ENCODE measurements at regions not wholly inside any gene's neighbourhood (a gene's known extent, or its start where the extent isn't known, plus 50 kb on each side); places are given as distances from the start of the nearest gene placed in this dataset.

DNA sequence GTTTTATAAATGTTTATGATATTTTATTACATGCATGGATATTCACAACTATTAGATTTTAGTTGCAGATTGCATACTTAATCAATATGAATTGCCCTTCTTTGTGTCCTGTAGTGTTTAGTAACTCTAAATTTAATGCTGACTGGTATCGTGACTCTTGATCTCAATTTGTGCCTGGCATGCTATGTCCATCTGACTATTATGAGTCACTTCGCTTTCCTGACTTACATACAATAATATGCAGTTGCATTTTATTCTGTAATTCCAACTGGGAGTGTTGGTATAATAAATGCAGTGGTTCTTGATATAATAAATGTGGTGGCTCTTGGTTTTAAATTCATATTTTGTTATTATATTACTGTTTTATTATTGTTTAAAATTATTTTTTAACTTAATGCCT lies 277.5 kb downstream of the LIG4 start:
- H3K9ac ChIP-seq = no peak overlapping the region
- POLR2A ChIA-PET = no interaction called here
- no peak for TF ChIP-seq ZBTB33 (IDR thresholded peaks at IDR 0.05; ENCODE audit: borderline replicate concordance, low read depth)
- no peak for TF ChIP-seq FOXM1 (IDR thresholded peaks at IDR 0.05; ENCODE audit: low read depth)
- TF ChIP-seq, protein P1, sequence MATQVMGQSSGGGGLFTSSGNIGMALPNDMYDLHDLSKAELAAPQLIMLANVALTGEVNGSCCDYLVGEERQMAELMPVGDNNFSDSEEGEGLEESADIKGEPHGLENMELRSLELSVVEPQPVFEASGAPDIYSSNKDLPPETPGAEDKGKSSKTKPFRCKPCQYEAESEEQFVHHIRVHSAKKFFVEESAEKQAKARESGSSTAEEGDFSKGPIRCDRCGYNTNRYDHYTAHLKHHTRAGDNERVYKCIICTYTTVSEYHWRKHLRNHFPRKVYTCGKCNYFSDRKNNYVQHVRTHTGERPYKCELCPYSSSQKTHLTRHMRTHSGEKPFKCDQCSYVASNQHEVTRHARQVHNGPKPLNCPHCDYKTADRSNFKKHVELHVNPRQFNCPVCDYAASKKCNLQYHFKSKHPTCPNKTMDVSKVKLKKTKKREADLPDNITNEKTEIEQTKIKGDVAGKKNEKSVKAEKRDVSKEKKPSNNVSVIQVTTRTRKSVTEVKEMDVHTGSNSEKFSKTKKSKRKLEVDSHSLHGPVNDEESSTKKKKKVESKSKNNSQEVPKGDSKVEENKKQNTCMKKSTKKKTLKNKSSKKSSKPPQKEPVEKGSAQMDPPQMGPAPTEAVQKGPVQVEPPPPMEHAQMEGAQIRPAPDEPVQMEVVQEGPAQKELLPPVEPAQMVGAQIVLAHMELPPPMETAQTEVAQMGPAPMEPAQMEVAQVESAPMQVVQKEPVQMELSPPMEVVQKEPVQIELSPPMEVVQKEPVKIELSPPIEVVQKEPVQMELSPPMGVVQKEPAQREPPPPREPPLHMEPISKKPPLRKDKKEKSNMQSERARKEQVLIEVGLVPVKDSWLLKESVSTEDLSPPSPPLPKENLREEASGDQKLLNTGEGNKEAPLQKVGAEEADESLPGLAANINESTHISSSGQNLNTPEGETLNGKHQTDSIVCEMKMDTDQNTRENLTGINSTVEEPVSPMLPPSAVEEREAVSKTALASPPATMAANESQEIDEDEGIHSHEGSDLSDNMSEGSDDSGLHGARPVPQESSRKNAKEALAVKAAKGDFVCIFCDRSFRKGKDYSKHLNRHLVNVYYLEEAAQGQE (IDR thresholded peaks at IDR 0.05; ENCODE audit: low read depth, low read length) = no peak
- TF ChIP-seq GATA2 (CRISPR knock-in tag; IDR thresholded peaks at IDR 0.05) = peak; percentile 29; the same call in 1 of the 2 replicates
- no peaks in the 10 kb centered on the region for H3K79me2 ChIP-seq (ENCODE audit: insufficient read depth)
- no peaks in the 10 kb centered on the region for H3K4me1 ChIP-seq (ENCODE audit: control insufficient read depth in 1 of 2, insufficient read depth in 2 of 2, low read depth in 1 of 2, low read length in 1 of 2)
- H3K36me3 ChIP-seq (replicated peaks in 1 of 2; ENCODE audit: control insufficient read depth in 1 of 2, insufficient read depth in 2 of 2, low read length in 1 of 2) = no peaks in the 10 kb centered on the region
- H3K27me3 ChIP-seq (ENCODE audit: insufficient read depth) = no peaks in the 10 kb centered on the region; the same call in 1 of the 2 replicates
- H3K4me2 ChIP-seq = peak overlapping the region; percentile 26; the same call in 1 of the 2 replicates
- no peak for DNase-seq
- no peaks in the 10 kb centered on the region for H3K9me2 ChIP-seq
- H4K20me1 ChIP-seq (ENCODE audit: insufficient read depth) = no peaks in the 10 kb centered on the region
- no peak overlapping the region for H2AFZ ChIP-seq (ENCODE audit: low read depth)
- CTCF ChIA-PET = no interaction called here
- no peak overlapping the region for H3K27ac ChIP-seq (ENCODE audit: low read depth in 2 of 2, low read length in 1 of 2)
- H3K9me3 ChIP-seq = no peaks in the 10 kb centered on the region
- 6% methylated on average over 2 of the region's 2 CpGs for WGBS (ENCODE audit: low lambda C conversion rate)
- H3K4me3 ChIP-seq (ENCODE audit: low read depth in 2 of 2, low read length in 1 of 2) = no peak overlapping the region
- peaks cover 7% of the 10 kb centered on the region for H3F3A ChIP-seq (replicated peaks; ENCODE audit: insufficient read depth)

GRCh38 chr13:107931056-107931455 lies 284.3 kb downstream of the LIG4 start:
- no peak overlapping the region for H3K9ac ChIP-seq
- H4K20me1 ChIP-seq (ENCODE audit: insufficient read depth) = no peaks in the 10 kb centered on the region
- ChIA-PET CTCF (no interaction called here), POLR2A (no interaction called here)
- H3K4me2 ChIP-seq = no peak overlapping the region
- H3K27ac ChIP-seq (ENCODE audit: low read depth in 2 of 2, low read length in 1 of 2) = no peak overlapping the region
- 0 out of 2 replicates have a peak overlapping the region, but pooled peaks have one; percentile 1 for H2AFZ ChIP-seq (ENCODE audit: low read depth)
- no peaks in the 10 kb centered on the region for H3K79me2 ChIP-seq (ENCODE audit: insufficient read depth)
- H3K9me2 ChIP-seq = no peaks in the 10 kb centered on the region
- no peaks in the 10 kb centered on the region; the same call in 1 of the 2 replicates for H3K27me3 ChIP-seq (ENCODE audit: insufficient read depth)
- WGBS (ENCODE audit: low lambda C conversion rate) = 40% methylated on average over 4 of the region's 4 CpGs
- no peak for DNase-seq
- H3K9me3 ChIP-seq = no peaks in the 10 kb centered on the region
- no peaks in the 10 kb centered on the region for H3K4me1 ChIP-seq (ENCODE audit: control insufficient read depth in 1 of 2, insufficient read depth in 2 of 2, low read depth in 1 of 2, low read length in 1 of 2)
- H3K36me3 ChIP-seq (replicated peaks in 1 of 2; ENCODE audit: control insufficient read depth in 1 of 2, insufficient read depth in 2 of 2, low read length in 1 of 2) = no peaks in the 10 kb centered on the region
- H3K4me3 ChIP-seq (ENCODE audit: low read depth in 2 of 2, low read length in 1 of 2) = no peak overlapping the region
- H3F3A ChIP-seq (replicated peaks; ENCODE audit: insufficient read depth) = no peaks in the 10 kb centered on the region
- TF ChIP-seq NRF1 (IDR thresholded peaks at IDR 0.05; ENCODE audit: low read depth, low read length) = no peak
- TF ChIP-seq TCF12 (IDR thresholded peaks at IDR 0.05) = no peak
- no peak for TF ChIP-seq RFX5 (IDR thresholded peaks at IDR 0.05; ENCODE audit: low read length)
- TF ChIP-seq, protein P1 (IDR thresholded peaks at IDR 0.05; ENCODE audit: low read depth, low read length) = no peak
- TF ChIP-seq, protein P2, sequence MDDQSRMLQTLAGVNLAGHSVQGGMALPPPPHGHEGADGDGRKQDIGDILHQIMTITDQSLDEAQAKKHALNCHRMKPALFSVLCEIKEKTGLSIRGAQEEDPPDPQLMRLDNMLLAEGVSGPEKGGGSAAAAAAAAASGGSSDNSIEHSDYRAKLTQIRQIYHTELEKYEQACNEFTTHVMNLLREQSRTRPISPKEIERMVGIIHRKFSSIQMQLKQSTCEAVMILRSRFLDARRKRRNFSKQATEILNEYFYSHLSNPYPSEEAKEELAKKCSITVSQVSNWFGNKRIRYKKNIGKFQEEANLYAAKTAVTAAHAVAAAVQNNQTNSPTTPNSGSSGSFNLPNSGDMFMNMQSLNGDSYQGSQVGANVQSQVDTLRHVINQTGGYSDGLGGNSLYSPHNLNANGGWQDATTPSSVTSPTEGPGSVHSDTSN (IDR thresholded peaks at IDR 0.05) = no peak
- TF ChIP-seq RXRA (IDR thresholded peaks at IDR 0.05; ENCODE audit: borderline replicate concordance, low read depth) = no peak
- TF ChIP-seq SMC3 (IDR thresholded peaks at IDR 0.05; ENCODE audit: low read depth, low read length) = no peak
- TF ChIP-seq TEAD4 (IDR thresholded peaks at IDR 0.05; ENCODE audit: borderline replicate concordance, insufficient read depth) = no peak
- no peak for TF ChIP-seq MAX (IDR thresholded peaks at IDR 0.05; ENCODE audit: low read depth)
- TF ChIP-seq IRF3 (IDR thresholded peaks at IDR 0.05; ENCODE audit: low read depth, low read length) = no peak
- no peak for TF ChIP-seq NFIC (IDR thresholded peaks at IDR 0.05; ENCODE audit: borderline replicate concordance)
- no peak for TF ChIP-seq POLR2AphosphoS5 (IDR thresholded peaks at IDR 0.05; ENCODE audit: low read depth, low read length)
- no peak for TF ChIP-seq EZH2phosphoT487 (IDR thresholded peaks at IDR 0.05; ENCODE audit: borderline replicate concordance, low read depth)
